ENCODE measurements at regions not wholly inside any gene's neighbourhood (a gene's known extent, or its start where the extent isn't known, plus 50 kb on each side); places are given as distances from the start of the nearest gene placed in this dataset.

DNA sequence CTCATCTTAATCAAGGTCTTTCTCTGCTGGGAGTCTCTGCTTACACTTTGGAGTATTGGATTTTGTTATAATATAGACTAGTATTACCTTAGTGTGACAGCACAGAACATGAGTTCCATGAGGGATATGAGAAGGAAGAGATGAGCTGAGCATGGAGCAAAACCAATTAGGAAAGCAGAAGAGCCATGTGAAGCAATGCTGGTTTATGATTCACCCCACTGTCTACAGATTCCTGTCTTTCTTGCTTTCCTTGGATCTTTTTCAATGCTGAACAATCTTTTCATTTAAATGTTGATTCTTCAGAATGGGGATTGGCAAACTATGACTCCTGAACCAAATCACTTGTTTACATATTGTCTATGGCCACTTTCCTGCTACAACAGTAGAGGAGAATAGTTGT, 70.4 kb upstream of the KITLG start:
- H3K36me3 ChIP-seq: no peaks in the 10 kb centered on the region
- TF ChIP-seq, protein P1, sequence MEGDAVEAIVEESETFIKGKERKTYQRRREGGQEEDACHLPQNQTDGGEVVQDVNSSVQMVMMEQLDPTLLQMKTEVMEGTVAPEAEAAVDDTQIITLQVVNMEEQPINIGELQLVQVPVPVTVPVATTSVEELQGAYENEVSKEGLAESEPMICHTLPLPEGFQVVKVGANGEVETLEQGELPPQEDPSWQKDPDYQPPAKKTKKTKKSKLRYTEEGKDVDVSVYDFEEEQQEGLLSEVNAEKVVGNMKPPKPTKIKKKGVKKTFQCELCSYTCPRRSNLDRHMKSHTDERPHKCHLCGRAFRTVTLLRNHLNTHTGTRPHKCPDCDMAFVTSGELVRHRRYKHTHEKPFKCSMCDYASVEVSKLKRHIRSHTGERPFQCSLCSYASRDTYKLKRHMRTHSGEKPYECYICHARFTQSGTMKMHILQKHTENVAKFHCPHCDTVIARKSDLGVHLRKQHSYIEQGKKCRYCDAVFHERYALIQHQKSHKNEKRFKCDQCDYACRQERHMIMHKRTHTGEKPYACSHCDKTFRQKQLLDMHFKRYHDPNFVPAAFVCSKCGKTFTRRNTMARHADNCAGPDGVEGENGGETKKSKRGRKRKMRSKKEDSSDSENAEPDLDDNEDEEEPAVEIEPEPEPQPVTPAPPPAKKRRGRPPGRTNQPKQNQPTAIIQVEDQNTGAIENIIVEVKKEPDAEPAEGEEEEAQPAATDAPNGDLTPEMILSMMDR (IDR thresholded peaks at IDR 0.05): no peak
- TF ChIP-seq POLR2A (IDR thresholded peaks at IDR 0.05): no peak
- intact Hi-C loops (cut with DNase I): no loop called here
- H3K4me3 ChIP-seq: no peak overlapping the region
- DNase-seq (no peak), ATAC-seq (no peak)
- no peaks in the 10 kb centered on the region for H3K4me1 ChIP-seq
- H3K9me3 ChIP-seq: peaks cover 0 to 13% (median 0%) of the 10 kb centered on the region in 12 donors
- H3K27ac ChIP-seq: no peak overlapping the region
- H3K27me3 ChIP-seq: no peaks in the 10 kb centered on the region

DNA sequence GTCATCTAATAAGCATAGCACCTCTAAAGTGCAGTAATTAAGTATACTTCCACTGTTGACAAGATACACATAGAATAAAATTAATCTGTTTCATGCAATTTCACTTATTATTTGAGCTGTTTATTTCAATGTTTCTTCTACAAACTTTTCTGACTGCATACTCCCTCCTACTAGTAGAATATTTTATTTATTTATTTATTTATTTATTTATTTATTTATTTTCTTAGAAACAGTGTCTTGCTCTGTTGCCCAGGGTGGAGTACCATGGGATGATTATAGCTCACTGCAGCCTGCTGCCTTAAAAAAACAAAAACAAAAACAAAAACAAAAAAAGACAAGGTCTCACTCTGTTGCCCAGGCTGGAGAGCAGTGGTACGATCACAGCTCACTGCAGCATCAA, 68.4 kb upstream of the KITLG start:
- no peak for TF ChIP-seq POLR2A (IDR thresholded peaks at IDR 0.05)
- TF ChIP-seq, protein P1 (IDR thresholded peaks at IDR 0.05): no peak
- DNase-seq: no peak
- Histone ChIP-seq H3K4me1 (no peaks in the 10 kb centered on the region), H3K4me3 (no peak overlapping the region), H3K27me3 (no peaks in the 10 kb centered on the region), H3K9me3 (peaks cover 0 to 3% (median 0%) of the 10 kb centered on the region in 12 donors), H3K36me3 (no peaks in the 10 kb centered on the region), H3K27ac (no peak overlapping the region)
- WGBS, 4 donors: 97 to 100% (median 97%) methylated on average over 1 of the region's 1 CpG
- ATAC-seq: no peak
- intact Hi-C loops (cut with DNase I): no loop called here

DNA sequence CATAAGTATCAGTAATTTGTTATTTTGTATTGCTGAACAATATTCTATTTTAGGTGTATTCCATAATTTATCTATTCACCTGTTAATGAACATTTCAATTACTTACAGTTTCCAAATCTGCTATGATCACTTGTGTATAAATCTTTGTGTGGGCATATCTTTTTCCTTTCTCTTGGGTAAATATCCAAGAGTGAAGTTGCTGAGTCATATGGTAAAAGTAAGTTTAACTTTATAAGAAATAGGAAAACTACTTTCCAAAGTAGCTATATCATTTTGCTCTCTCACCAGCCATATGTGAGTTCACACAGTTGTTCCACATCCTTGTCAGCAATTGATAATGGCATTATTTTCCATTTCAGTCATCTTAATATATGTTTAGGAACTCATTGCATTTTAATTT, 66.6 kb upstream of the KITLG start:
- H3K9me3 ChIP-seq: no peaks in the 10 kb centered on the region
- intact Hi-C loops (cut with DNase I): no loop called here
- TF ChIP-seq, protein P1 (IDR thresholded peaks at IDR 0.05): no peak
- TF ChIP-seq POLR2A (IDR thresholded peaks at IDR 0.05): no peak
- DNase-seq: no peak
- no peak for ATAC-seq
- H3K27ac ChIP-seq: no peak overlapping the region
- no peaks in the 10 kb centered on the region for H3K36me3 ChIP-seq
- no peak overlapping the region for H3K4me3 ChIP-seq
- H3K27me3 ChIP-seq: no peaks in the 10 kb centered on the region
- H3K4me1 ChIP-seq: no peaks in the 10 kb centered on the region

DNA sequence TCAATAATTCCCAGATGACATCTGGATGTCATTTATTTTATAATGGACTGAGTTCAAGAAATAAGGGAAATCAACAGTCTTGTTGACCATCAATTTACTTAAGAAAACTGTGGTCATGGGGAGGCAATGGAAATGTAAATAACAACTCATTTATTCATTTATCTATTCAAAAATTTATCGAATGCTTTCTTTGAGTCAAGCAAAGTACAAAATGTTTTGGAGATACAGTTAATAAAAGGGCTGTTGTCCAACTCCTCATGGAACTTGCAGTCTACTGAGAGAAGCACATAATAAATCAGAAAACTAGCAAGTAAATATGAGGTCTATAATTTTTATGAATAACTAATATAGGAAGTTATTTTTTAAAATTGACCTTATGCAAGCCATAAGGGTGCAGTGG, 65.5 kb upstream of the KITLG start:
- TF ChIP-seq POLR2A (IDR thresholded peaks at IDR 0.05): no peak
- TF ChIP-seq, protein P1 (IDR thresholded peaks at IDR 0.05): no peak
- 80 to 94% (median 88%) methylated on average over 1 of the region's 1 CpG for WGBS, 4 donors
- H3K4me3 ChIP-seq: no peak overlapping the region
- no peaks in the 10 kb centered on the region for H3K9me3 ChIP-seq
- ATAC-seq (no peak), DNase-seq (no peak)
- H3K27ac ChIP-seq: no peak overlapping the region
- no peaks in the 10 kb centered on the region for H3K4me1 ChIP-seq
- H3K36me3 ChIP-seq: no peaks in the 10 kb centered on the region
- no peaks in the 10 kb centered on the region for H3K27me3 ChIP-seq
- intact Hi-C loops (cut with DNase I): no loop called here

Measured in heart left ventricle (tissue), 16 donors.